GM18508 (cell line): ENCODE measurements at regions not wholly inside any gene's neighbourhood (a gene's known extent, or its start where the extent isn't known, plus 50 kb on each side); places are given as distances from the start of the nearest gene placed in this dataset.
"Not testable (repeated sequence)": the region's sequence is repeated elsewhere in the genome, so short reads cannot be mapped to it uniquely, and the experiment has no call there.

Experiments used
- ATAC-seq: cut with Tn5 transposase; IDR thresholded peaks from one replicate; pipeline ENCODE4 v1.9.1; 2021; ENCODE audit warnings: moderate number of reproducible peaks; ENCODE audit not compliant: insufficient read depth, unreplicated experiment

- ATAC-seq, result no peak
Measured at GRCh38 chr4:186953599-186954260, 230.1 kb upstream of the FAT1 start.

GRCh38 chr4:186954509-186954908 is 230.9 kb upstream of the FAT1 start:
- no peak for ATAC-seq

- no peak for ATAC-seq
Measured at GRCh38 chr4:186954956-186955355, 231.3 kb upstream of the FAT1 start.

GRCh38 chr4:186957952-186958555 is 234.4 kb upstream of the FAT1 start:
- ATAC-seq, result no peak

GRCh38 chr4:186958726-186959350 is 235.2 kb upstream of the FAT1 start:
- ATAC-seq, result no peak

GRCh38 chr4:186979961-186980745 is 256.5 kb upstream of the FAT1 start:
- no peak for ATAC-seq

GRCh38 chr4:186981161-186981560 is 257.5 kb upstream of the FAT1 start:
- no peak for ATAC-seq

- no peak for ATAC-seq
Measured at GRCh38 chr4:186982160-186982559, 258.5 kb upstream of the FAT1 start.

- ATAC-seq, result no peak
Measured at GRCh38 chr4:186984105-186984644, 260.5 kb upstream of the FAT1 start.

- no peak for ATAC-seq
Measured at GRCh38 chr4:186999686-187000085, 276.0 kb upstream of the FAT1 start.

- no peak for ATAC-seq
Measured at GRCh38 chr4:187000281-187000680, 276.6 kb upstream of the FAT1 start.

GRCh38 chr4:187002133-187002532 is 278.5 kb upstream of the FAT1 start:
- ATAC-seq, result not testable (repeated sequence)

- no peak for ATAC-seq
Measured at GRCh38 chr4:187004628-187005027, 281.0 kb upstream of the FAT1 start.

- ATAC-seq, result no peak
Measured at GRCh38 chr4:187006189-187006618, 282.5 kb upstream of the FAT1 start.

- no peak for ATAC-seq
Measured at GRCh38 chr4:187010052-187010451, 286.4 kb upstream of the FAT1 start.

- no peak for ATAC-seq
Measured at GRCh38 chr4:187016101-187016500, 292.4 kb upstream of the FAT1 start.

GRCh38 chr4:187017147-187017546 is 293.5 kb upstream of the FAT1 start:
- no peak for ATAC-seq

GRCh38 chr4:187019896-187020295 is 296.2 kb upstream of the FAT1 start:
- no peak for ATAC-seq

GRCh38 chr4:187020676-187021075 is 297.0 kb upstream of the FAT1 start:
- no peak for ATAC-seq

GRCh38 chr4:187021436-187022205 is 298.0 kb upstream of the FAT1 start:
- ATAC-seq, result no peak
